ENCODE measurements at regions not wholly inside any gene's neighbourhood (a gene's known extent, or its start where the extent isn't known, plus 50 kb on each side); places are given as distances from the start of the nearest gene placed in this dataset.
"Not testable (repeated sequence)": the region's sequence is repeated elsewhere in the genome, so short reads cannot be mapped to it uniquely, and the experiment has no call there.

DNA sequence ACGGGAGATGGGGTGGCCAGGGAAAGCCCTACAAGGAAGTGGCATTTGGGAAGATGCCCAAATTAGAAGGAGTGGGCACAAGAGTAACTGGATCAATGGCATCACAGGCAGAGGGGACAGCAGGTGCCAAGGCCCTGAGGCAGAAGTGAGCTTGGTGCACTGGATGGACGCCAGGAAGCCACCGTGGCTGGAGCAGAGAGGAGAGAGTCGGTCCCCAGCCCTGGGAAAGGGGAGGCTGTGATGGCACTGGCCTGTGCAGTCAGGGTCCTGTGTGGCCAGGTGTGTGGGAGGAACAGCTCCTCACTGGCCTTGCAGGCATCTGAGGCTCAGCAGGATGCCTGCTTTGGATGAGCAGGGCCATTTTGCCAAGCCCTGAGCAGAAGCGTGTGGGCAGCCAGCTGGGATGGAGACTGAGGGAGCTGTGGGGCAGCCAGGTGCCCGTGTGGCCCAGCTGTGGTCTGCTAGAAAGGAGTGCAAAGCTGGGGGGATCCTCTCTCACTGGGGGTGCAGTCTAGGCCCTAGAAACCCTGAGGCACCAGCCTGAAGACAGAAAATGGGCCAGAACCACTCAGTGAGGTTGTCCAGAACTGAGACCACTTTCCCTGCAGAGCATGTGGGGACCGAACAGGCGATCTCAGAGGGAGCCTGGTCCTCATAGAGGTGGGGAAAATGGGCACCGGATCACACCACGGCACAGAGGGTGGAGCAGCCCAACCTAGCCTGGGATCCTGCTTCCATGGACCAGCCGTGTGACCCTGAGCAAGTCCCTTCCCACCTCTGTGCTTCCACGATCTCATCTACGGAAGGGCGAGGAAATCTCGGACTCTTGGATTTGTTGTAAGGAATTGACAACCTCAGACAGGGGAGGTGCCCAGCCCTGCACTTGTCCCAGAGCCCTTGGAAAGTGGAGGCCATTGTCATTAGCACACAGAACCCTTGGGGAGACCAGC, 78.6 kb upstream of the RTL6 start:
- DNase-seq (ENCODE audit: low read depth, low spot score), result no peak

DNA sequence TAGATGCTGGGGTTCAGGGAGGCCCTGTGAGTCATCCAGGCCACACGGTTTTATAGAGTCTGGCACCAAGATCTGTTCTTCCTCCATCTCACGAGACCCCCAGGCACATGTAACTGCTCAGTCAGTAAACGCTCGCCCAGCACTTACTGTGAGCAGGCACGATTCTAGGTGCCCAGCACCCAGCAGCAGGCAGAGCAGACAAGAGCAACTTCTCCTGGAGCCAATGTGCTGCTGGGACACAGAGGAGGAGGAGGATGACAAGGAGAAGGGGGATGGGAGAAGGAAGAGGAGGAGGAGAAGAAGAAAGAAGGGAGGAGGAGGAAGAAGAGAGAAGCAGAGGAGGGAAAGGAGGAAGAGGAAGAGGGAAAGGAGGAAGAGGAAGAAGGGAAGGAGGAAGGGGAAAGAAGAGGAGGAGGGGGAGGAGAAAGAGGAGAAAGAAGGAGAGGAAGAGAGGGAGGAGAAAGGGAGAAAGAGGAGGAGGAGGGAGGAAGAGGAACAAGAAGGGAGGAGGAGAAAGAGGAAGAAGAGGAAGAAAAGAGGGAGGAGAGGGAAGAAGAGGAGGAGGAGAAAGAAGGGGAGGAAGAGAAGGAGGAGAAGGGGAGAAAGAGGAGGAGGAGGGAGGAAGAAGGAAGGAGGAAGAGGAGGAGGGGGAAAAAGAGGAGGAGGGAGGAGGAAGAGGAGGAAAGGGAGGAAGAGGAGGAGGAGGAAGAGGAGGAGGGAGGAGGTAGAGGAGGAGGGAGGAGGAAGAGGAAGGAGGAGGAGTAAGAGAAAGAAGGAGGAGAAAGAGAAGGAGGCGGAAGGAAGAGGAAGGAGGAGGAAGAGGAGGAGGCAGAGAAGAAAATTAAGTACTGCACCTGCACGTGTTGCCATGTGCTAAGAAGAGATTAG, 77.6 kb upstream of the RTL6 start:
- no peak for DNase-seq (ENCODE audit: low read depth, low spot score)

DNA sequence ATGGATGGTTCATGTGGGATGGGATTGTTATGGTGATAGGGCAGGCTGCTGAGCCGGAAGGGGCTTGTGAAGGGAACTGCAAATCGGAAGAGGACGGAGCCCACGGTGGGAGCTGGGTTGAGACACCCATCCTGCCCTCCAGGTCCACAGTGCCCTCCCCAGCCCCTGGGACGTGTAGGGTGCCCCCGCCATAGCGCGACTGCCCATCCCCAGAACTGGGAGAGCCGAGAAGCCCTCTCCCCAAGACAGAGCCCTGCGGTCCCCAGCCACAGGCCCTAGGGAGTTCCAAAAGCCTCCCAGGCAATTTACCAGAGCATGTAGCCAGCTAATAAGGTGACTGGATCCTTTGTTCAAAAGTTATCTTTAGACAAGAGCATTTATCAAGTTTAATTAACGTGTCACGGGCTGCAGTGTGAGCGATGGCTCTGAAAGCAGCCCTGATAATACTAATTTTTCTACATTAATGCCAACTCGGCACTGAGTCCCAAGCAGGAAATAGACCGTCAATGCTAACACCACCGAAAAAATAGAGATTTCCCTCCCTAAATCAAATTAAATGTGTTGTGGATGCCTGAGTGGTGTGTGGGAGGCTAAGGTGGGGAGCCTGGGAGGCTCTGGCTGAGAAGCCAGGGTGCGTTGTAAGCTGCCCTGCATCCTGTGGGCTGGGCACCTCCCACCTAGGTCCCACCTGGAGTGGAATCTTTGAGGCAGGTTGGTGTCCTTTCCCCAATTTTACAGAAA, 76.8 kb upstream of the RTL6 start:
- no peak for DNase-seq (ENCODE audit: low read depth, low spot score)

DNA sequence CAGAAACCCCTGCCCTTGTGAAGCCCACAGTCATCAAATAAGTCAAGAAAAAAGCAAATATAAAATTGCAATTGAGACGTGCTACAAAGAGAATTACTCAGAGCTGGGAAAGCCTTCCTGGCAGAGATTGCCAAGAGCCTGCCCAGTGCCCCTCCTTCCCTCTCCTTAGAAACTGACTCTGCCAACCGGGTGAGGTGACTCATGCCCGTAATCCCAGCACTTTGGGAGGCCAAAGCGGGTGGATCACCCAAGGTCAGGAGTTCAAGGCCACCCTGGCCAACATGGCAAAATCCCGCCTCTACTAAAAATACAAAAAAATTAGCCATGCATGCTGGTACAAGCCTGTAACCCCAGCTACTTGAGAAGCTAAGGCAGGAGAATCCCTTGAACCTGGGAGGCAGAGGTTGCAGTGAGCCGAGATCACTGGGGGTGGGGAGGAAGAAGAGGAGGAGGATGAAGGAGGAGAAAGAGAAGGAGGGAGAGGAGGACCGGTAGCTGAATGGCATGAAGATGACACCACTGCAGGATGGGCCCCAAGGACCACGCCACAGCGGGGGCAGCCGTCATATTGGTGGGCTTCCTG, 76.1 kb upstream of the RTL6 start:
- DNase-seq (ENCODE audit: low read depth, low spot score), result no peak

DNA sequence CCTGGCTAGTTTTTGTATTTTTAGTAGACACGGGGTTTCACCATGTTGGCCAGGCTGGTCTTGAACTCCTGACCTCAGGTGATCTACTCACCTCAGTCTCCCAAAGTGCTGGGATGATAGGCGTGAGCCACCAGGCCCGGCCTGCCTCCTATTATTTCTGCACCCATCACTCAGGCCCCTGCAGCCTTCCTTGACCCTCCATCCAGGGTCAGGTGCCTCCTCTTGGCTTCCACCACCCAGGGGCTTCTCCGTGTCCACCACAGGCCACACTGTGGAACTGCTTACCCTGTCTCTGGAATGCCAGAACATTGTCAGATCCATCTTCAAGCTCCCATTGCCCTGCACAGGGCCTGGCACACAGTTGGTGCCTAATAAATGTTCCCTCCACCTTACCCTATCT, 75.4 kb upstream of the RTL6 start:
- DNase-seq (ENCODE audit: low read depth, low spot score), result no peak

DNA sequence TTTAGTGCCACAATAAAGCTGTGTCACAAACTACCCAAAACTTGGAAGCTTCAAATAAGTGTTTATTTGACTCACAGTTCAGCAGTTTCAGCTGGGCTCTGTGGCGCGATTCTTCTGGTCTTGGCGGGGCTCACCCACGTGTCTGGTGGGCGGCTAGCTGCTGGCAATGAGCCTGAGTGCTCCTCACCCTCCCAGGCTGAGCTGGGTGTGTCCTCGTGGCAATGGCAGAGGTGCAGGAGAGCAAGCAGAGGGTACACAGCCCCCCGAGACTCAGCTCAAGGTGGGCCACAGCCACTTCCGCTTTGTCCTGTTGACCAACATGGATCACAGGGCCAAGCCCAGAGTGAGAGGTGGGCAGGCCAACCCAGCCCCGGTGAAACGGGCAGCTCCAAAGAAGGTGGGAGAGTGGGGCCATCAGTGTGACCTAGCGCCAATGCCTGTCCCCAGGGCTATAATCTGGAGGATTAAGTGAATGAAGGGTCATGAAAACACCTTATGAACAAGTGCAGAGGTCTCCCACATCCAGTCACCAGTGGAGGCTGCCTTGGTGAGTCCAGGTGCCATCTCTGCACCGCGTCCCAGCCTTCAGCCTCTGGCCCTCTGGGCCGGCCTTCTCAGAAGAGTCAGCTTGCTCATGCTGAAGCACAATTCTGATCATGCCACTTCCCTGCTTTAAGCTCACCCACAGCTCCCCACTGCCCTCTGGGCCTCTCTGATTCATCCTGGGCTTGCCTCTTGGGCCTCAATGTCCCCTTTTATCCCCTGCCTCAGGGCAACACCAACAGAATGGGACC, 74.6 kb upstream of the RTL6 start:
- no peak for DNase-seq (ENCODE audit: low read depth, low spot score)

DNA sequence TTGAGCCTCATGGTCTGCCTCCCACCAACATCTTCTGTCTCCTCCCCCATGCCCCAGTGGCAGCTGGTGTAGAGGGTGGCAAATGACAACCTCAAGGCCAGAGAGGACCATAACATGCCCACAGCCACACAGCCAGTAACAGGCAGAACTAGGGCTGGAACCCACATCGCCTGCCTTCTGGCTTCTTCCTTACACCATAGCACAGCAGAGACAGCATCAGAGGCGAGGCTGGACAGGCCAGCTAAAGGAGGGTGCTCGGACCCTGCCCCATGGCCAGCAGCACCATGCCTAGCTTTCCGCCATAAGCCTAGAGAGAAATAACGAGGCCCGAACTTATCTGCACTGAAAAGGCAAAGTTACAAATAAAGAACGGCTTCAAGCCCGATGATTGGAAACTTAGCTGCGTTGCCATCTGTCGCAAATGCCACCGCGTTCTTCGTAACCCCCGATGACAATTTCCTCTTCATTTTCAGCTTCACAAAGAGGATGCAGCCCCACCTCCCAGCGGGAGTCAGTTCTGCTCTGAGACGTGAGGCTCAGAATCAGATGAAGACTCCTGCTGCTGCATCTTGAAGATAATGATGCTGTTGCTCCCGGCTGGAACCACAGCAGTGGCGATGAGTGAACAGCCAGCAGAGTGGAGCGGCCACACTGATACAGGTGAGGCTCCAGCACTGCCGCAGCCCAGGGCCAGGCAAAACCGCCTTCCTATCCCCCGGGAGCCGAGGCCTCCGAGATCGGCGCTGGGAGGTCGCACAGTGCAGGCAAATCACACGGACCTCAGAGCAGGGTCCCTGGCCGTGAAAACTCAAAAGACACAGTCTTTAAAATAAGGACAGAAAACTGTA, 73.8 kb upstream of the RTL6 start:
- no peak for DNase-seq (ENCODE audit: low read depth, low spot score)

DNA sequence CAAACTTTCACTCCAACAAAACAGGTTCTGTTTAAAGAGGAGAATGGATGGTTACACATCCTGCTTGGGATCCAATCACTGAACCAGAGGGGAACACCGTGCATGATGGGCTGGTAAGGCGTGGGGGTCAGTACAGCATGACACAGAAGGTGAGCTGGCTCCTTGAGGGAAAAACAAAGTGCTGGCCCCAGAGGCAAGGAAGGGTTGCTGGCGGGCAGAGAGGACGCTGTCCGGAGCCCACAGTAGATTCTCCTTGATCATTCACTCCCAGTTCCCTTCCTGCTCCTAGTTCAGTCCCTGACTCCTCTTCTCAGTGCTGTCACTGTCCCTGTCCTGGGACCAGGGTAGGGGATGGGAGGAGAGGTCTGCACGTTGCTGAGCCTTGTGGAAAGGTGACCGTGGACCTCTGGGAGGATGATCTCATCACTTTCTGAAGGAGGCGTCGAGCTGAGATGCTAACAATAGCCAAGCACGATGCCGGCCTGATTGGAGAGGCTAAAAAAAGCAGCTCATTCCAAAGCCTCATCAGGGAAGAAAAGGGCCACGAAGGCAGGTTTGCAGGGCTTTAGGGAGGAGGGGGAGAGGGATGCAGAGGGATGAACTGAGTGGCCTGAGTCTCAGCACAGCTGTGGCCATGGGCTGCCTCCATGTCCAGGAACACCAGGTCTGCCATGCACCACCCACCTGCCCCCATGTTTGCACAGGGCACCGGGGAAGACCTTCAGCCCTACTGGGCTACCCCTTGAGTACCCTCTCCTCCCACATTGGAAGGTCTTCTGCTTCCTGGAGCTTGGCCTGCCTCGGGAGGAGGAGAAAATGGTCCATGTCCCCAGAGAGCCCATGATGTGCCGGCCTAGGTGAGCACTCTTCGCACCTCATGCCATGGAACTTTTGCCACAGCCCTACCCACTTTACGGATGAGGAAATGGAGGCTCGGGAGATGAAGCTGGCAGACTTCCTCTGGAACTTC, 72.7 kb upstream of the RTL6 start:
- no peak for DNase-seq (ENCODE audit: low read depth, low spot score)

DNA sequence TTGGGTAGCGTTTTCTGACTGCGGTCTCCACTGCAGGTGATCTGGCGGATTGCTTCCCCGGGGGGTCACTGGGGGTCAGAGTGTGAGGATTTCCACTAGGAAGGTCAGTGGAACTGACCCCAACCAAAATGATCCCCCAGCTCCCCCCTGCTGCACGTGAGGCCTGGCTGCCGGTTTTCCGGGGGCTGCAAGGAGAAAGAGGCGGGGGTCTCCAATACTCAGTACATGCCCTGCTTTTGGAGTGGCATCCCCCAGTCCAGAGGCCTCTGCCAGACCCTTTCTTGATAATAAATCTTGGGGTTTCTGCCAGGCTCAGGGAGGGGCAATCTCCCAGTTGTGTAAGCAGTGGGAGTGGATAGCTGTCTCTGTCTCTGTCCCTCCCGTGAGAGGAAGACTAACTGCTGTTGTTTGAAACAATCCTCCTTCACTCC, 71.5 kb upstream of the RTL6 start:
- no peak for DNase-seq (ENCODE audit: low read depth, low spot score)

DNA sequence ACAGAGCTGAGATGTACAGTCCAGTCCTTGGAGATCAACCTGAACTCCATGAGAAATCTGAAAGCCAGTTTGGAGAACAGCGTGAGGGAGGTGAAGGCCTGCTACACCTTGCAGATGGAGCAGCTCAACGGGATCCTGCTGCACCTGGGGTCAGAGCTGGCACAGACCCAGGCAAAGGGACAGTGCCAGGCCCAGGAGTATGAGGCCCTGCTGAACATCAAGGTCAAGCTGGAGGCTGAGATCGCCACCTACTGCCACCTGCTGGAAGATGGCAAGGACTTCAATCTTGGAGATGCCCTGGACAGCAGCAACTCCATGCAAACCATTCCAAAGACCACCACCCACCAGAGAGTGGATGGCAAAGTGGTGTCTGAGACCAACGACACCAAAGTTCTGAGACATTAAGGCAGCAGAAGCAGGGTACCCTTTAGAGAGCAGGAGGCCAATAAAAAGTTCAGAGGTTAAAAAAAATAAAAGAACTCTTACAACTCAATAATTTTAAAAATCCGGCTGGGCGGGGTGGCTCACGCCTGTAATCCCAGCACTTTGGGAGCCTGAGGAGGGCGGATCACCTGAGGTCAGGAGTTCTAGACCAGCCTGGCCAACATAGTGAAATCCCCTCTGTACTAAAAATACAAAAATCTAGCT, 69.9 kb upstream of the RTL6 start:
- DNase-seq (ENCODE audit: low read depth, low spot score), result peak; percentile 18

DNA sequence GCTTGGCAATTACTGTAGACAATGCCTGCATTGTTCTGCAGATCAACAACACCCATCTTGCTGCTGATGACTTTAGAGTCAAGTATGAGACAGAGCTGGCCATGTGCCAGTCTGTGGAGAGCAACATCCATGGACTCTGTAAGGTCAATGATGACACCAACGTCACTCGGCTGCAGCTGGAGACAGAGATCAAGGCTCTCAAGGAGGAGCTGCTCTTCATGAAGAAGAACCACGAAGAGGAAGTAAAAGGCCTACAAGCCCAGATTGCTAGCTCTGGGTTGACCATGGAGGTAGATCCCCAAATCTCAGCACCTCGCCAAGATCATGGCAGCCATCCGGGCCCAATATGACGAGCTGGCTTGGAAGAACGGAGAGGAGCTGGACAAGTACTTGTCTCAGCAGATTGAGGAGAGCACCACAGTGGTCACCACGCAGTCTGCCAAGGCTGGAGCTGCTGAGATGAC, 69.4 kb upstream of the RTL6 start:
- not testable (repeated sequence) for DNase-seq (ENCODE audit: low read depth, low spot score)

DNA sequence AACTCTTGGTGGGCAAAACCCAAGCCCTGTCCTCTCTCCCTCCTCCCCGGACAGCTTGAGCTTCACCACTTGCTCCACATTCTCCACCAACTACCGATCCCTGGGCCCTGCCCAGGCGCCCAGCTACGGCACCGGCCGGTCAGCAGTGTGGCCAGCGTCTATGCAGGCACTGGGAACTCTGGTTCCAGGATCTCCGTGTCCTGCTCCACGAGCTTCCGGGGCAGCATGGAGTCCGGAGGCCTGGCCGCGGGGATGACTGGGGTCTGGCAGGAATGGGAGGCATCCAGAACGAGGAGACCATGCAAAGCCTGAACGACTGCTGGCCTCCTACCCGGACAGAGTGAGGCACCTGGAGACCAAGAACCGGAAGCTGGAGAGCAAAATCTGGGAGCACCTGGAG, 68.9 kb upstream of the RTL6 start:
- DNase-seq (ENCODE audit: low read depth, low spot score), result no peak

DNA sequence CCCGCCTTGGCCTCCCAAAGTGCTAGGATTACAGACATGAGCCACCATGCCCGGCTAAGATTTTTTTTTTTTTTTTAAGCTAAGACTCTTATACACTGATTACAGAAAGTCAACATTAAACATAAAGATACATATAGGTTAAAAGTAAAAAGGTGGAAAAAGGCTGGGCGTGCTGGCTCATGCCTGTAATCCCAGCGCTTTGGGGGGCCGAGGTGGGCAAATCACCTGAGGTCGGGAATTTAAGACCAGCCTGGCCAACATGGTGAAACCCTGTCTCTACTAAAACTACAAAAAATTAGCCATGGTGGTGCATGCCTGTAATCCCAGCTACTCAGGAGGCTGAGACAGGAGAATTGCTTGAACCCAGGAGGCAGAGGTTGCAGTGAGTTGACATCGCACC, 64.6 kb upstream of the RTL6 start:
- DNase-seq (ENCODE audit: low read depth, low spot score), result not testable (repeated sequence)

DNA sequence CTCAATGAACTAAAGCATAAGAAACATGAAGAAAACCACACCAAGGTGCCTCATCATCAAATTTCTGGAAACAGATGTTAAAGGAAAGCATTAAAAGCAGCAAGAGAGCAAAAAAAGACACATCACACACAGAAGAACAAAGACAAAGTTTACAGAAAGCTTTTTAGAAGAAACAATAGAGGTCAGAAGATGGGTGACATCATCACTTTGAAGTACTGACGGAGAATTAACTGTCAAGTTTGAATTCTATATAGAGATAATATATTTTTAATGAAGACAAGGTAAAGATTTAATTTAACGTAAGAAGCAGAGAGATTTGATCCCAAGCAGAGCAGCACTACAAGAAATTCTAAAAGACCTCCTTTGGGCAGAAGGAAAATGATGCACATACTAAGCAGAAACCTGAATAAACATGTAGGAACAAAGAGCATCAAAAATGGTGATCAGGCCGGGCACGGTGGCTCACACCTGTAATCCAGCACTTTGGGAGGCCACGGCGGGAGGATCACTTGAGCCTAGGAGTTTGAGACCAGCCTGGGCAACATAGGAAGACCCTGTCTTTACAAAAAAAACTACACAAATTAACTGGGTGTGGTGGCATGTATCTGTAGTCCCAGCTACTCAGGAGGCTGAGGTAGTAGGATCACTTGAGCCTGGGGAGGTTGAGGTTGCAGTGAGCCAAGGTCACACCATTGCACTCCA, 63.3 kb upstream of the RTL6 start:
- DNase-seq (ENCODE audit: low read depth, low spot score), result no peak

DNA sequence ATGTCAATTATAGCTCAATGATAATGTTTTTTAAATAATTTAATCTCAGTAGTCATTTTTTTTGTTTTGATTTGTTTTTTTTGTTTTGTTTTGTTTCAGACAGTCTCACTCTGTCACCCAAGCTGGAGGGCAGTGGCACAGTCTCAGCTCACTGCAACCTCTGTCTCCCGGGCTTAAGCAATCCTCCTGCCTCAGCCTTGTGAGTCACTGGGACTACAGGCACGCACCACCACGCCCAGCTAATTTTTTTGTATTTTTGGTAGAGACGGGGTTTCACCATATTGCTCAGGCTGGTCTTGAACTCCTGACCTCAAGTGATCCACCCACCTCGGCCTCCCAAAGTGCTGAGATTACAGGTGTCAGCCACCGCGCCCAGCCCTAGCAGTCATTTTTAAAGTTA, 60.6 kb upstream of the RTL6 start:
- not testable (repeated sequence) for DNase-seq (ENCODE audit: low read depth, low spot score)

DNA sequence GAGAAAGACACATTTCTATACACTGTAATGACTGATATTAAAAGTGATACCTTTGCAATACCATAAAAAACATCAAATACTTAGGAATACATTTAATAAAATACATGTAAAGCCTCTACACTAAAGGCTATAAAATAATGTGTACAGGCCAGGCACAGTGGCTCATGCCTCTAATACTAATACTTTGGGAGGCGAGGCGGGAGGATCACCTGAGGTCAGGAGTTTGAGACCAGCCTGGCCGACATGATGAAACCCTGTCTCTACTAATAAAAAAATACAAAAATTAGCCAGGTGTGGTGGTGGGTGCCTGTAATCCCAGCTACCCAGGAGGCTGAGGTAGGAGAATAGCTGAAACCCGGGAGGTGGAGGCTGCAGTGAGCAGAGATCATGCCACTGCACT, 59.8 kb upstream of the RTL6 start:
- not testable (repeated sequence) for DNase-seq (ENCODE audit: low read depth, low spot score)

DNA sequence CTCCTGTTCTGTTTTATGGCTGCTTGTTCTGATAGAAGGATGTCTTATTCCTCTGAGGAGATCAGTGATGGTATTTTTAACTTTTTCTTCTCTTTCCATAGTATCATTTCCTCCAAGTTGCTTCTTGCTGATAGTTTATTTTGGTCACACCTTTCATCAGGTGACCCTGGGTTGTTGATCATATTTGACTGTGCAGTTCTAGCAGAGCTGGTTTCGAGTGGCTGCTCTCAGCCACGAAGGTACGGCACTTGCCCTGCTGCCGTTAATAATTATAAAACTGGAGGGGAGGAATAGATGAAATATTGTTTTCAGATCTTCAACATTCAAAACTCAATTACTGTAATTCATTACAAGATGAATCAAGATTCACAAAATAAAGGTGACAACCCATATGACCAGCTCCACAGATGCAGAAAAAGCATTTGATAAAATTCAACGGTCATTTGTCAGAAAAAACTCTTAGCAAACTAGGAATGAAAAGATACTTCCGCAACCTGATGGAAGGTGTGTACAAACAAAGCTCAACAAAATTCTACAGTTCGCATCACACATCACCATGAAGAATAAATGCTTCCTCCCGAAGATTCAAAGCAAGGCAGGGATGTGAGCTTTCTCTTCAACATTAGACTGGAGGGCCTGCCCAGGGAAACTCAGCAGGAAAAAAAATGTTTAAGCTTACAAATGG, 59.2 kb upstream of the RTL6 start:
- DNase-seq (ENCODE audit: low read depth, low spot score), result no peak

All from activated naive CD8-positive, alpha-beta T cell treated with anti-CD3 and anti-CD28 coated beads, Interleukin-2, amount 50 U/mL, for 16 hours (primary cell).